ENCODE measurements at regions not wholly inside any gene's neighbourhood (a gene's known extent, or its start where the extent isn't known, plus 50 kb on each side); places are given as distances from the start of the nearest gene placed in this dataset.
"Not testable (repeated sequence)": the region's sequence is repeated elsewhere in the genome, so short reads cannot be mapped to it uniquely, and the experiment has no call there.

- DNase-seq, result no peak
- intact Hi-C loops (cut with DNase I), result no loop called here
Observed at GRCh38 chr9:82810915-82811314, 252.0 kb downstream of the RASEF start.

- intact Hi-C loops (cut with DNase I), result no loop called here
- DNase-seq, result no peak
Observed at GRCh38 chr9:82819260-82819659, 243.7 kb downstream of the RASEF start.

- DNase-seq, result no peak
- intact Hi-C loops (cut with DNase I), result no loop called here
Observed at GRCh38 chr9:82820186-82820585, 242.8 kb downstream of the RASEF start.

DNA sequence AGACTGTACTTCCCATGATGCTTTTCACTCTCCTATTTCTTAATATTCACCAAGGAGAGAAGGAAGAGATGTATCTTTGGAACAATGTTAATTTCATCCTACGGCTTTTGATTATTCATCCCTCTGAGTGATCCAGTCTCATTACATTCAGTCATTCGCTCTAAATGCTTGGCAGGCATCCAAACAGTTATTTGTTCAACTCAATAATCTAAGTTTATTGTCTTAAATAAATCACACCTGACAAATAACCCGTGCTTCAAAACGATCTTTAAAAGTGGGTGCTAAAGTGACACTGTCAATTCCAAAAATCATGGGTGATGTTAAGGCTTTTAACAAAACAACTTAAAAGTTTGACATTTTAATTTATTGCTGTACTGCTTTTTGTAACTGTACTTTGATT, 233.1 kb downstream of the RASEF start:
- DNase-seq, result no peak
- intact Hi-C loops (cut with DNase I), result no loop called here

- DNase-seq, result no peak
- intact Hi-C loops (cut with DNase I), result no loop called here
Observed at GRCh38 chr9:82865524-82865923, 197.4 kb downstream of the RASEF start.

DNA sequence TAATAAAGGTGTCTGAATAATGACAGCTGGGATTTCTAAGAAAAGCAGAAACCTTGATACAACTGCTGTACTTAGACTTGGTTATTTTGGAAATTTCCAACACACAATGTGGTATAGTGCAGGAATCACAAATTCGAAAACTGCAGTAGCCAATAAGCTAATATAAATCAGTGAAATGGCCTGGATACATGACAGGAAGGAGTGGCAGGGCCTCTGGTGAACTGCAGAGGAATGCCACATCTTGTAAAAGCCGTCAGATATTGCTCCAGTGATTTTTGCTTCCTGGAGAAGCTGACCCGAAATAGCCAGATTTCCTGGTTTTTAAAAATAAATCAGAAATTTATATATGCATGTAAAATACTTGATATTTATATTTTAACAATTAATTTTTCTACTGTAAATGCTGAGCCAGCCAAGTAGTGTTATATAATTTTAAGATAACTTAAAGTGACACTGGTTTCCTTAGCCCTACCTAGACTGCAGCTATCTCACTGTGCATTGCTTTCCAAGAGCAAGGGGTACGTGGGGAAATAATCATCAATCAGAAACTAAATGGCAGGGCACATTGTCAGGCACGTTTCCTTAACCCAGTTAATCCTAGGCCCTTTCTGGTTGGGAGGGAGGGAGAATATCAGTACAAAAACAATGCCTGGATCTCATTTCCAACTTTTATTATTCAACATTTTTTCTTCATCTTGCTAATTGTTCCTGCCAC, 182.4 kb downstream of the RASEF start:
- DNase-seq, result no peak
- intact Hi-C loops (cut with DNase I), result no loop called here

GRCh38 chr9:82882138-82882537, 180.8 kb downstream of the RASEF start:
- intact Hi-C loops (cut with DNase I), result no loop called here
- DNase-seq, result no peak

DNA sequence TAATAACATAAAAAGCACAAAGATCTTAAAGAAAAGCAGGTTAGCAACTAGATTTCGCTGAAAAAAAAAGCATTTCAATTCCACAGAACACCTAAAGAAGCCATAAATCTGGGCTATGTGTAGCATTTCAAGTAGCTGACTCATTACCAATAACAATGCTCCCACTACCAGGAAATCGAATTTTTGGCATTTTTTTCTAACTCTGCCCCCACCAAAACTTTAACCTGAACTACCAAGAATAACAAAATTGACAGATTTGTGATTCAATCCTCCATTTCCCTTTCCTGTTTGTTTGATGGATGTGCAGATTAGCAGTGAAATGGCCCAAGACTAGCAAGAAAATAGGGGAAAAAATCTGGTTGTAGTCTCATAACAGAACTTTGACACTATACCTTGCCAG, 180.2 kb downstream of the RASEF start:
- DNase-seq, result no peak
- intact Hi-C loops (cut with DNase I), result no loop called here

GRCh38 chr9:82883436-82883835, 179.5 kb downstream of the RASEF start:
- DNase-seq, result no peak
- intact Hi-C loops (cut with DNase I), result no loop called here

GRCh38 chr9:82883974-82884373, 179.0 kb downstream of the RASEF start:
- intact Hi-C loops (cut with DNase I), result not testable (repeated sequence)

GRCh38 chr9:82890401-82890800, 172.5 kb downstream of the RASEF start:
- no peak for DNase-seq
- intact Hi-C loops (cut with DNase I), result no loop called here

More at GRCh38 chr9:82883974-82884373, 179.0 kb downstream of the RASEF start:
- DNase-seq, result not testable (repeated sequence)

DNA sequence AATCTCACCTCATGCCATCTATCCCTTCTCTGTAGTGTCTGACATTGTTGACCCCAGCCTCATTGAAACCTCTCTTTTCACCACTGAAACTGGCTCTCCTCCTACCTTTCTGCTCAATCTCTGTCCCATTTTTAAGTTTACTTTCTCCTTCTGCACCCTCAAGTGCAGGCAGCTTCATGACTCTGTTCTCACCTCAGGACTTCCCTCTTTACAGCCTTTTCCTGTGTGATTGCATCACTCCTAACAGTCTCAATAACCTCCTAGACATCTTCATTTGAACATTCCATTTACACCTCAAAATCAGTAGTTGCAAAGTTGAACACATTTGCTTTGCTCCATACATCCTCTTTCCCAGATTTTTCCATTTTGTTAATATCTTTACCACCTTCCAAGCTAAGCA, 172.1 kb downstream of the RASEF start:
- intact Hi-C loops (cut with DNase I), result no loop called here
- no peak for DNase-seq

DNA sequence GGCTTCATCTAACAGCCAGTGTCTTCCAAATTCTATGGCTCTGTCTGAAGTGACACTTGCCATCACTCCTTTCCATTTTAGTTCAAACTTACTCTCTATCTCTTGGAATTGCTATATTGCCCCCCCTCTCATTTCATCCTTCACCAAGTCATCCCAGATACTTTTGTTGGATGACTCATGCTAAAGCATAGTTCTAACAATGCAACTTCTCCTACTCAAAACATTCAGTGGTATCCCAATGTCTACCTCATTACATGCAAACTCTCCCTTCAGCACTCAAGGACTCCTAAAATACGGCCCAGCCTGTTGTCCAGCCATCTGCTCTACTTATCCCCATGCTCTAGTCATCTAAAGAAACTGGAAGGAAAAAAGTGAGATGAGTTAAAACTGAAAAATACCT, 171.6 kb downstream of the RASEF start:
- intact Hi-C loops (cut with DNase I), result no loop called here
- no peak for DNase-seq

DNA sequence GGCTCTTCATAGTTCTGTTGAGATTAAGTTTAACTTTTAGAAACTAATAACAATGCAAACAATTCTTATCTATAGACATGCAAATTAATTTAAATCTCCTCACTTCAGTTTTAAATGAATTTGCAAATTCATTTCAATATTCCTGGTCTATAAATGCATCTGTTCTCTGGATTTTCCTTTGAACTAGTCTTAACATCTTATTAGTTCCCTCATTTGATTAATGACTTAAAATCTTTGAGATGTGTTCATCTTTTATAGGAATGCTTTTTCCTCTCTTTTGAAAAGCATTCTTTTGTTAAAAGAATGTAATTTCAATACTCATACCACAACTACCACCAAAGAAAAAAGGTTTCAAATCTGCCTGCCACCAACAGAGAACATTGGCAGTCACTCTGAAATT, 169.4 kb downstream of the RASEF start:
- intact Hi-C loops (cut with DNase I), result no loop called here
- no peak for DNase-seq

DNA sequence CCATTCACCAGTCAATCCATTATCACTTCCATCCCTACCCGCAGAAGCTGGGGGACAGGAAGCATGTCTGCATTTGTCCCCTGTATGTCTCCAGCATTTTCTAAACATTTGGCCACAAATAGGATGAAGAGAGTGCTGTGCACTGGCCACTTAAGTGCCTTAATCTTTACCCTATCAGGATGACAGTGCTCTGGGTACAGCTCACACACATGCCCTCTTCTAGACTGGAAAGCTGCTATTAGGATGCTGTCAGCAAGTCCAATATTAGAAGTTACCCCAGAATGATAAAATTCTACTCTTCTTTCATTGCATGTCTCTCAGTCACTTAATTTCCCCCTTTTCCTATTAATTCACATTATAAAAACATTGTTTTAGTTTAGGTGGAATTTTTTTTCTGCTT, 168.4 kb downstream of the RASEF start:
- no peak for DNase-seq

GRCh38 chr9:82894961-82895821, 167.8 kb downstream of the RASEF start:
- DNase-seq, result no peak
- intact Hi-C loops (cut with DNase I), result no loop called here

More for the DNA sequence above, 168.4 kb downstream of the RASEF start:
- intact Hi-C loops (cut with DNase I), result no loop called here

DNA sequence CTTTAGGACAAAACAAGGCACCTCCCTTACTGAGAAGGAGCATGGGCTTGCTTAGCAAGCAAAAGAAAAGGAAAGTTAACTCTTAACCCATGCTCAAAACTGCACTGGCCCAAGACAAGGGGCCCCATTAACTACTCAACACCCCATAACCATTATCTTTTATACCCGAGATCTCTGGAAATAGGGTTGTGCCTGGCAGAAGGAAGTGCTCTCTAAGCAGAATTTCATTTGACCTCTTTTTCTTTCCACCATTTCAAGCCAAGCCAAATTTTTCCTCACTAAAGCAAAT, 167.2 kb downstream of the RASEF start:
- DNase-seq, result no peak
- intact Hi-C loops (cut with DNase I), result no loop called here

DNA sequence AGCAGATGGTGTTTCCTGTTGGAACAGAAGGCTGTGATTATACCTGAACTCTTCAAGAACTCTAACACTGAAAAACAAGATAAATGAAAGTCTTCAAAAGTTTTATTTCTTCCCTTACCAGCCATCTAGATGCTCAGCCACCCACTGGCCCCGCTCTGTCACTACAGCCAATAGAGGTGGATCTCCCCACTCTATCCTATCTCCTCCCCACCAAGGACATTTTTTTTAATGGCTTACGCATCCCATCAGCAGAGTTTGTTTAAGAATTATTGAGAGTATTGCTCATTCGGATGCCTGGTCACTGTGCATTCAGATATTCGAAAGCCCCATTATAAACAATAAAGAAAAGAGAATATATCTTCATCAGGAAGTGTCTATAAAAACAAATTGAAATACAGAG, 159.4 kb downstream of the RASEF start:
- no peak for DNase-seq
- intact Hi-C loops (cut with DNase I), result no loop called here

- DNase-seq, result no peak
- intact Hi-C loops (cut with DNase I), result no loop called here
Observed at GRCh38 chr9:82911996-82912395, 150.9 kb downstream of the RASEF start.

GRCh38 chr9:82912645-82913044, 150.3 kb downstream of the RASEF start:
- intact Hi-C loops (cut with DNase I), result no loop called here
- no peak for DNase-seq

DNA sequence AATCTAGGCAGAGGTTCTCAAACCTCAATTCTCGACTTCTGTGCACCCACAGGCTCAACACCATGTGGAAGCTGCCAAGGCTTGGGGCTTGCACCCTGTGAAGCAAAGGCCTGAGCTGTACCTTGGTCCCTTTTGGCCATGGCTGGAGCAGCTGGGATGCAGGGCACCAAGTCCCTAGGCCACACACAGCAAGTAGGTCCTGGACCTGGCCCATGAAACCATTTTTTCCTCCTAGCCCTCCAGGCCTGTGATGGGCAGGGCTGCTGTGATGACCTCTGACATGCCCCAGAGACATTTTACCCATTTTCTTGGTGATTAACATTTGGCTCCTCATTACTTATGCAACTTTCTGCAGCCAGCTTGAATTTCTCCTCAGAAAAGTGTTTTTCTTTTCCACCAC, 146.7 kb downstream of the RASEF start:
- not testable (repeated sequence) for DNase-seq

DNA sequence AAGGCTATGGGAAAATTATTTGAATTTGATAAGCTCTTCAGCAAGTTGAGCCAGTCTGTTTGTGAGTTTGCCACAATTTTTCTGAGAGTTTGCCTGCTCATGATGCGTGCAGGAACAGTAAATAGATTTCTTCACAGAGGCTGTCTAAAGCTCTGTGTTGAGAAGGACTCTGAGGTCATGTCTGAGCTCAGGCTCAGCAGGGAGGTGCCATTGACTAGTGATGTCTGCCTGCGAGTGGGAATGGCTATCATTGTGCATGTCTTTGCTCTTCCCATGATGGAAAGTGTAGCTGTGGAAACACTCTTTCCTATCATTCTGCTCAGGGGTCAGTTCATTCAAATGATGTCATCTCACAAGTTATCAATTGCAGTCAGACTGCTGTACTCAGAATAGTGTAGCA, 142.8 kb downstream of the RASEF start:
- intact Hi-C loops (cut with DNase I), result no loop called here
- no peak for DNase-seq

More for the DNA sequence above, 146.7 kb downstream of the RASEF start:
- intact Hi-C loops (cut with DNase I), result not testable (repeated sequence)

Data from posterior cingulate gyrus (tissue), 11 donors.